Prostate gland (tissue), 2 donors: ENCODE measurements at regions not wholly inside any gene's neighbourhood (a gene's known extent, or its start where the extent isn't known, plus 50 kb on each side); places are given as distances from the start of the nearest gene placed in this dataset.

ENCODE experiments used
- DNase-seq: peaks from one replicate; pipeline ENCODE4 v3.0.0-alpha.2; 2019; ENCODE audit warnings: low spot score
- H3K27ac ChIP-seq, 2 donors: fragments of 200-600 bp; sonication (generic); 2 replicates each; pipeline ENCODE4 v1.5.1; 2017 to 2019
- H3K27me3 ChIP-seq: fragments of 200-600 bp; sonication (generic); replicated peaks from 2 replicates; pipeline ENCODE4 v1.5.1; 2019; ENCODE audit not compliant: insufficient read depth
- H3K36me3 ChIP-seq, 2 donors: fragments of 200-600 bp; sonication (generic); 1 replicate in 1 of 2; 2 replicates in 1 of 2; pipeline versions ENCODE4 v1.5.1 to v1.8.1; 2017 to 2019
- H3K4me1 ChIP-seq: fragments of 200-600 bp; sonication (generic); replicated peaks from 2 replicates; pipeline ENCODE4 v1.5.1; 2019
- H3K4me3 ChIP-seq, 2 donors: fragments of 200-600 bp; sonication (generic); 2 replicates each; pipeline ENCODE4 v1.5.1; 2017 to 2019
- H3K9me3 ChIP-seq: fragments of 200-600 bp; sonication (generic); 2 replicates; pipeline ENCODE4 v1.5.1; 2017
- CTCF ChIP-seq, 4 experiments: fragments of 200-600 bp in 2 of 4; fragments of 450-650 bp in 2 of 4; sonication (generic) in 2 of 4; IDR thresholded peaks; 1 replicate in 3 of 4; 2 replicates in 1 of 4; pipeline ENCODE4 v1.5.1; 2016 to 2019; ENCODE audit warnings: antibody characterized with exemption in 4 of 4, mild to moderate bottlenecking in 2 of 4, moderate library complexity in 2 of 4
- POLR2A ChIP-seq: fragments of 450-650 bp; IDR thresholded peaks from one replicate; pipeline ENCODE4 v1.6.1; 2016; ENCODE audit warnings: antibody characterized with exemption, mild to moderate bottlenecking
- POLR2AphosphoS5 ChIP-seq: sonication (generic); formaldehyde crosslinking; IDR thresholded peaks from one replicate; pipeline ENCODE4 v1.6.1; 2017; ENCODE audit warnings: antibody characterized with exemption
- WGBS: methylation state at CpG from one replicate; pipeline ENCODE4 v1.1.5; 2018; 5-methylcytosine and 5-hydroxymethylcytosine counted together
- intact Hi-C: fragments of 100-400 bp; cut with DNase I; formaldehyde crosslinking; loops from one replicate; pipeline ENCODE4 v1.14.2; 2022

- H3K27me3 ChIP-seq = no peaks in the 10 kb centered on the region
- H3K4me3 ChIP-seq = no peak overlapping the region
- H3K9me3 ChIP-seq = no peaks in the 10 kb centered on the region
- 53% methylated on average over 3 of the region's 3 CpGs for WGBS
- intact Hi-C loops = no loop called here
- no peak overlapping the region for H3K27ac ChIP-seq
- H3K4me1 ChIP-seq = no peaks in the 10 kb centered on the region
- TF ChIP-seq POLR2AphosphoS5 (no peak), CTCF (IDR thresholded peaks at IDR 0.05) (no peak), POLR2A (no peak)
- H3K36me3 ChIP-seq = no peaks in the 10 kb centered on the region
- no peak for DNase-seq
These were observed 109.8 kb upstream of the HDX start for GRCh38 chrX:84611843-84612636.

GRCh38 chrX:84634201-84634782, 132.0 kb upstream of the HDX start:
- Histone ChIP-seq H3K9me3 (no peaks in the 10 kb centered on the region), H3K4me3 (no peak overlapping the region), H3K4me1 (no peaks in the 10 kb centered on the region), H3K27ac (no peak overlapping the region), H3K36me3 (no peaks in the 10 kb centered on the region), H3K27me3 (no peaks in the 10 kb centered on the region)
- intact Hi-C loops = loop anchor here (10.0 kb wide), 1 partner anchor 59 kb away; no protein-coding TSS in a partner anchor
- TF ChIP-seq CTCF (IDR thresholded peaks at IDR 0.05) = no peak
- no peak for TF ChIP-seq POLR2A
- no peak for TF ChIP-seq POLR2AphosphoS5
- DNase-seq = no peak
- 47% methylated on average over 2 of the region's 3 CpGs for WGBS

GRCh38 chrX:84666086-84666485, 163.8 kb upstream of the HDX start:
- intact Hi-C loops = no loop called here
- H3K4me1 ChIP-seq = no peaks in the 10 kb centered on the region
- H3K27ac ChIP-seq = no peak overlapping the region
- no peaks in the 10 kb centered on the region for H3K36me3 ChIP-seq
- H3K4me3 ChIP-seq = no peak overlapping the region
- H3K27me3 ChIP-seq = no peaks in the 10 kb centered on the region
- no peaks in the 10 kb centered on the region for H3K9me3 ChIP-seq
- no peak for DNase-seq
- TF ChIP-seq POLR2A (no peak), CTCF (IDR thresholded peaks at IDR 0.05) (no peak)
- WGBS = 94% methylated on average over 2 of the region's 2 CpGs

GRCh38 chrX:84690228-84690627, 188.0 kb upstream of the HDX start:
- intact Hi-C loops = no loop called here
- H3K36me3 ChIP-seq = no peaks in the 10 kb centered on the region
- no peak for TF ChIP-seq CTCF (IDR thresholded peaks at IDR 0.05)
- TF ChIP-seq POLR2AphosphoS5 = no peak
- no peak for TF ChIP-seq POLR2A

GRCh38 chrX:84709987-84710386, 207.7 kb upstream of the HDX start:
- Histone ChIP-seq H3K9me3 (no peaks in the 10 kb centered on the region), H3K4me3 (no peak overlapping the region), H3K27ac (no peak overlapping the region), H3K36me3 (no peaks in the 10 kb centered on the region), H3K27me3 (no peaks in the 10 kb centered on the region), H3K4me1 (no peaks in the 10 kb centered on the region)
- TF ChIP-seq POLR2AphosphoS5 = no peak
- TF ChIP-seq CTCF (IDR thresholded peaks at IDR 0.05) = no peak
- no peak for TF ChIP-seq POLR2A
- WGBS = 54% methylated on average over 2 of the region's 2 CpGs
- DNase-seq = no peak
- intact Hi-C loops = no loop called here

More at GRCh38 chrX:84690228-84690627, 188.0 kb upstream of the HDX start:
- Histone ChIP-seq H3K9me3 (no peaks in the 10 kb centered on the region), H3K27me3 (no peaks in the 10 kb centered on the region), H3K4me1 (no peaks in the 10 kb centered on the region), H3K4me3 (no peak overlapping the region), H3K27ac (no peak overlapping the region)
- WGBS = 94% methylated on average over 1 of the region's 1 CpG
- DNase-seq = no peak
